GM12892 (cell line): ENCODE measurements at regions not wholly inside any gene's neighbourhood (a gene's known extent, or its start where the extent isn't known, plus 50 kb on each side); places are given as distances from the start of the nearest gene placed in this dataset.

Experiments used
- DNase-seq: peaks from one replicate; pipeline ENCODE4 v3.0.0; 2011; ENCODE audit not compliant: insufficient read length
- FAIRE-seq: peaks from 2 replicates; lab custom pipeline; 2011; peaks lifted over from hg19 to GRCh38; lab: Jason Lieb, UNC
- POLR2A ChIP-seq: IDR thresholded peaks from 2 replicates; pipeline ENCODE4 v1.6.1; 2011; ENCODE audit warnings: low read depth, low read length, control low read depth
- POLR2AphosphoS5 ChIP-seq: IDR thresholded peaks from 2 replicates; pipeline ENCODE4 v1.6.1; 2011; ENCODE audit warnings: low read depth, low read length, control low read depth
- TAF1 ChIP-seq: IDR thresholded peaks from 2 replicates; pipeline ENCODE4 v1.6.1; 2011; ENCODE audit warnings: low read depth, mild to moderate bottlenecking, control low read depth, low read length, borderline replicate concordance

DNA sequence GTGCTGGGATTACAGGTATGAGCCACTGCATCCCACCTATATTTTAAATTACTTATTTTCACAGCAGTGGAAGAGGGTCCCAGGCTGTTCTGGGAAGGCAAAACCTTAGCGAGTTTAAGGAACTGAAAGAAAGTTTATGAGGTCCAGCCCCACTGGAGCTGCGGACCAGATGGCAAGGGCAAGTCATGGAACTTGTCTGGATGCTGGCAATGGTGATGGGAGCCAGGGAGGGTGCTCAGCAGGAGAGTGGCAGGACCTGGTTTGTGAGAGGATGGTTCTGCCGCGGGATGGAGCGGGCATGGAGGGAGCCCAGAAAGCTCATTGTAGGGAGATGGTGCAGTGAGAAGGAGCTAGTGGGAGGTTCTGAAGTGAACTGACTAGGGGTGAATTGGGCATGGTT lies 50.6 kb upstream of the SLC45A1 start:
- no peak for TF ChIP-seq POLR2AphosphoS5
- no peak for TF ChIP-seq POLR2A
- TF ChIP-seq TAF1 = no peak
- FAIRE-seq (no peak), DNase-seq (no peak)

DNA sequence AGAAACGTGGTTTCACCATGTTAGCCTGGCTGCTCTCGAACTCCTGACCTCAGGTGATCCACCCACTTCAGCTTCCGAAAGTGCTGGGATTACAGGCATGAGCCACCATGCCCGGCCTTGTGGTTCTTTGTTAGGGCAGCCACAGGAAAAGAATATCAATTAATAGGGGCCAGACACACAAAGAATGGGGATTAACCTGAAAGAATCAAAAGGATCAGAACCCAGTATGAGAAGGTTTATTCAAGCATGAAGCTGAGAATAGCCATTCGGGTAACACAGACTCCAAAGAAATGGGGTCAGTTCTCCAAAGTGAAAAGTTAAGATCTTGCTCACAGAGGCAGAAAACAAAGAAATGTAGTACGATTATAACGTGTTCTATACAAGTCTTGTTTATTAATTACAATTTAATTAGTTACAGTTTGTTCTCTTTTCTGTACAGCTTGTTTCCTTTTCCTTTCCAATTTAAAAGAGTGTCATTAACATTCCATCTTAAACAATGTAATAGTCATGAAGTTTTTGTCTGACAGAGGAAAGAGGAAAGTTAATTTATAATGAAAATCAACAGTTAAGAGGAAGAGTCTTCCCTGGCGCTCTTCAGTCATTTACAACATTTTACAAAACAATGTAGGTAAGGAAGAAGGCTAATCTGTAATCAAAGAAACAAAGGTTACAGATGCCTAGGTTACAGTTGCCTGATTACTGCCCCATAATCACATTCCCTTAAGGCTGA lies 51.3 kb upstream of the SLC45A1 start:
- DNase-seq (no peak), FAIRE-seq (no peak)
- TF ChIP-seq POLR2A = no peak
- TF ChIP-seq TAF1 = no peak
- no peak for TF ChIP-seq POLR2AphosphoS5

DNA sequence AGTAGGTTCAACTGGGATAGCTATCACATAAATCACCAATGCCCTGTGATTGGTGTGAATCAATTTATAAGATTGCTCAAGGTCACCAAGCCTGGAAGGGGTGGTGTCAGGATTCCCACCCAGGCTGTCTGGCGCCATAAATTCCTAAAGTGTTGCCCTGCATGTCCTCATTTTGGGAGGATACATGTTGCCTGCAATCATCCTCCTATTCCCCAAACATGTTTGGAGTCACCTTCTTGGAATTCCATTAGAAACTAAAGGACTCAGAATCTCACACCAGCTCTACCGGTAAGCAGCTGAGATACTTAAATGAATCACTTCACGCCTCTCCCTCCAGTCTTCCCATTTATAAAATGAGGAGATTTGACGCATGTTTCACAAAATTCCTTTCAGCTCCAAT lies 54.1 kb upstream of the SLC45A1 start:
- DNase-seq (no peak), FAIRE-seq (no peak)
- no peak for TF ChIP-seq POLR2A
- no peak for TF ChIP-seq POLR2AphosphoS5
- TF ChIP-seq TAF1 = no peak

DNA sequence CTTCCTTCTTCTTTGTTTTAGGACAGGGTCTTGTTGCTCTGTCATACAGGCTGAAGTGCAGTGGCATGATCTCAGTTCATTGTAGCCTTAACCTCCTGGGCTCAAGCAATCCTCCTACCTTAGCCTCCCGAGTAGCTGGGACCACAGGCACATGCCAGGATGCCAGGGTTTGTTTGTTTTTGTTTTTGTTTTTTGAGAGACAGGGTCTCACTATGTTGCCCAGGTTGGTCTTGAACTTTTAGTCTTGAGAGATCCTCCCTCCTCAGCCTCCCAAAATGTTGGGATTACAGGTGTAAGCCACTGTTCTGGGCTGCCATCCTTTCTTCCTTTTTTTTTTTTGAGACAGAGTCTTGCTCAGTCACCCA lies 56.5 kb upstream of the SLC45A1 start:
- FAIRE-seq = no peak
- no peak for DNase-seq
- TF ChIP-seq POLR2A = no peak
- no peak for TF ChIP-seq POLR2AphosphoS5
- TF ChIP-seq TAF1 = no peak

DNA sequence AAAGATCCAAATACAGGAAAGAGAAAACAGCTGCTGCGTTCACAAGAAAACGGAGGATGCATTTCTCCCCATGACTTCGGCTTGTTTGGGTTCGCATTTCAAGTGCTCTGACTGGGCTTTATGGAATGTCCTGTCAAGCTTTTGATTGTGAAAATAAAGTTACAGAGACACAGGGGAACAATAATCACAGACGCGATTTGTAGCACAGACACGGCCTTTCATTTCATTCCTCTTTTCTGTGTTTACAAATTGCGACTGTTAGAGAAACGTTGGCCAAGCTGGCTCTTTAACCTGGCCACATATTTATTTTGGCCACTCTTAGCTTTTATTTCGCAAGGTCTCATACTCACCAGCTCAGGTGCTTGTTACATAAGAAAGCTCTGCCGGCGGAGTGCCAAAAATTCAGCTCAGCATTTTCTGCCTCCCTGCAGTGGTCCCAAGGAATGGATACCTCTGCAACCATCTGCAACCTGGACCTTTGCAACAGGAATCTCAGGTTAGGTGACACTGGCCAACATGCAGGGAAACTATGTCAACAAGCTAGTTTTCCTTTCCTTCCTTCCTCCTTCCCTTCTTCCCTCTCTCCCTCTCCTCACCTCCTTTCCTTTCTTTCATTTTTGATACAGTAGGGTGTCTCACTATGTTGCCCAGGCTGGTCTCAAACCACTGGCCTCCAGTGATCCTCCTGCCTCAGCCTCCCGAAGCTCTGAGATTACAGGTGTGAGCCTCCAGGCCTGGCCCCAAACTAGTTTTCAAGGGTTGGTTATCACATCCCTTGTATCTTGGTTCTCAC lies 58.2 kb upstream of the SLC45A1 start:
- DNase-seq = no peak
- no peak for FAIRE-seq

DNA sequence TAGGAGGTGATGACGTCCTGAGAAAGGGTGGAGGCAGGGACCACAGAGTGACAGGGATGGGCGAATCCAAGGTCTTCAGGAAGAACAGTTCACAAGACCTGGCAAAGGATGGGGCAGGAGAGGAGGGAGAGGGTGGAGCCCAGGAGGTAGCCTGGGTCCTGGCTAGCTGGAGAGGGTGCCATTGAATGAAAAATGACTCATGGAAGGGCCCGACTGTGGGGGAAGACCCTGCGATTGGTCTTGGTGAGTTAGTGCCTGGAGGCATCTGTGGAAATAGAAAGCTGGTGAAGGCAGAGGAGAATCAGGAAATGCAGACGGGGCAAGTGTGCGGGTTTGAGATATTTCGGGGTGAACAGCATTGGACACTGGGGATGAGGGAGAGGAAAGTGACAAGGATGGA lies 60.3 kb upstream of the SLC45A1 start:
- no peak for DNase-seq
- TF ChIP-seq TAF1 (no peak), POLR2A (no peak), POLR2AphosphoS5 (no peak)
- no peak for FAIRE-seq

More for the DNA sequence above, 58.2 kb upstream of the SLC45A1 start:
- TF ChIP-seq TAF1 = no peak
- no peak for TF ChIP-seq POLR2AphosphoS5
- no peak for TF ChIP-seq POLR2A

DNA sequence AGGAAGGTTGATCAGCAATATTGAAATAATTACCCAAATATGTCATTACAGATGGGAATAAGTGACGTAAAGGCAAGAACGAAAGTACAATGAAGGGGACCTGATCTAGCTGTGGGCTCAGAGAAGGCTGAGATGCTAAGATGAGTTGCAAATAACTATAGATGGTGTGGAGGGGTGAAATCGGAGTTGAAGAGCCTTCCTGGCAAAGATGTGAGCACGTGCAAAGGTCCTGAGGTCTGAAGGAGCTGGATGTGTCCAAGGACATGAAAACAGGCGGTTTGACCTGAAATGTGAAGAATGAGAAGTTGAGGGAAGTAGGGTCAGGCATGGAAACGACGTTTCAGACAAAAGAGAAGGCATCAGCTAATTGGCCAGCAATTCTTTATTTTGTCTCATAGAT lies 61.6 kb upstream of the SLC45A1 start:
- FAIRE-seq (no peak), DNase-seq (no peak)
- TF ChIP-seq POLR2A (no peak), POLR2AphosphoS5 (no peak), TAF1 (no peak)

DNA sequence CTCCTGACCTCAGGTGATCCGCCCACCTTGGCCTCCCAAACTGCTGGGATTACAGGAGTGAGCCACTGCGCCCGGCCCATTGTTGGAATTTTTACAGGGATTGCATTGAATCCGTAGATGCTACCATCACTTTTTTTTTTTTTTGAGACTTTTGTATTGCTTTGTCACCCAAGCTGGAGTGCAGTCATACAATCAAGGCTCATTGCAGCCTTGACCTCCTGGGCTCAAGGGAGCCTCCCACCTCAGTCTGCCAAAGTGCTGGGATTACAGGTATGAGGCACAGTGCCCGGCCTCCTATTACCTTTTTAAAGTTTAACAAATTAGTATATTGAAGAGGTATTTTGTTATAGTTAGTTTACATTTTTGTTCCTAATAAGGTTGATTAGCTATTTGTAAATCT lies 62.2 kb upstream of the SLC45A1 start:
- DNase-seq = no peak
- TF ChIP-seq TAF1 (no peak), POLR2A (no peak), POLR2AphosphoS5 (no peak)
- no peak for FAIRE-seq

DNA sequence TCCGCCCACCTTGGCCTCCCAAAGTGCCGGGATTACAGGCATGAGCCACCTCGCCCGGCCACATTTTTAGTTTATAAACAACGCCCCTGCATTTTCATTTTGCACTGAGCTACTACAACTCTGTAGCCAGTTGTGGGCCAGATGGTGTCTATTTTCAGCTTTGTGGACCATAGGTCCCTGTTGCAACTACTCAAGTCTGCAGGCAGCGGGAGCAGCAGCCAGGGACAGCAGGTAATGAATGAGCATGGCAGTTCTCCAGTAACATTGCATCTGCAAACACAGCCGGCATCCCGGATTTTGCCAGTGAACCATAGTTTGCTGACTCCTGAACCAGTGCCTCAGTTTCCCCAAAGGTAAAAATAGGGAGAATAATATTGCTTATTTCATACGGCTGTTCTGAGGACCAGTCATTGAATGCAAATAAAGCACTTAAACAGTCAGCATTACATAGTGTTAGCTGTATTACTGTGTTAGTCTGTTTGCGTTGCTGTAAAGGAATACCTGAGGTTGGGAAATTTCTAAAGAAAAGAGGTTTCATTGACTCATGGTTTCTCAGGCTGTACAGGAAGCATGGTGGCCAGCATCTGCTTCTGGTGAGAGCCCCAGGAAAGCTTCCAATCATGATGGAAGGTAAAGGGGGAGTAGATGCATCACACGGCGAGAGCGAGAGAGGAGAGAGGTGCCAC lies 65.5 kb upstream of the SLC45A1 start:
- TF ChIP-seq TAF1 (no peak), POLR2AphosphoS5 (no peak), POLR2A (no peak)
- no peak for FAIRE-seq
- DNase-seq = no peak

DNA sequence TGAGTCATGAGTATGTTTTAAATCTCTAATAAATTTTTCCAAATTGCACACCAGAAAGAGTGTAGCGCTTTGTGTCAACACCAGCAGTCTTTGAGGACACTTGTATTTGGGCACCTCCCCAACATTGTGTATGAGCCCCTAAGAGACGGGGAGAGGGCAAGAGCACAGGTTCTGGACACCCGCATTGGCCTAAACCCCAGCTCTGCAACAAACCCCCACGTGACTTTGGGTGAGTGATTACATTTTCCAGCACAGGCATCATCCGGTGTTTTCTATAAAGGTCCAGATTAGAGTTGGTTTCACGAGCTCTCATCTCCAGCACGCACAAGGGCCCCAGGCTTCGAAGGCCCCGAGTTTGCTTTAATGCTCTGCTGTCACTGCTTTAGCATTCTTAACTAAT lies 66.3 kb upstream of the SLC45A1 start:
- FAIRE-seq = no peak
- no peak for TF ChIP-seq POLR2AphosphoS5
- no peak for TF ChIP-seq POLR2A
- no peak for TF ChIP-seq TAF1
- DNase-seq = no peak

DNA sequence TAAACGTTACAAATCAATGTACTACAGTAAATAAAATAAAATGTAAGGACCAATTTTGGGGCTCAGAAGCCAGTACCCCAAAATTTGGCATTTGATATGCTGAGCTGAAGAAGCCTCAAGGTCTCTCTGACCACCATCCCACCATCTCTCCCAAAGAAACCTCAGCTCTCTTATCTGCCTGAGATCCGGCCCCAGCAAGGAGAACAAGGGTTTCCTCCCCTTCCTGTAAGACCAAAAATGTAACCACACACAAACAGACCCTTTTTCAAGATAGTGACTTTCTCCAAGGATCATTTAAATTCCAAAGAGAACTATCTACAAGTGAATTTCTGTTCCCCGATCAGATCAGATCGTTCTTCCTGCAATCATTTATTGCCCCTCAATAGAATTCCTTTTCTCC lies 68.1 kb upstream of the SLC45A1 start:
- DNase-seq = no peak
- FAIRE-seq = no peak

More for the DNA sequence above, 68.1 kb upstream of the SLC45A1 start:
- no peak for TF ChIP-seq TAF1
- no peak for TF ChIP-seq POLR2A
- no peak for TF ChIP-seq POLR2AphosphoS5
